B cell (primary cell): ENCODE measurements at regions not wholly inside any gene's neighbourhood (a gene's known extent, or its start where the extent isn't known, plus 50 kb on each side); places are given as distances from the start of the nearest gene placed in this dataset.
A peak's percentile ranks its signal among the peaks of the same experiment; 100 is the strongest.
"Not testable (repeated sequence)": the region's sequence is repeated elsewhere in the genome, so short reads cannot be mapped to it uniquely, and the experiment has no call there.

ENCODE experiments used
- ATAC-seq: fragments of 200-7000 bp; cut with Tn5 transposase; one replicate; pipeline ENCODE4 v1.10.0; 2021; ENCODE audit warnings: low read depth, mild to moderate bottlenecking, moderate number of reproducible peaks, moderate library complexity
- CTCF ChIA-PET: fragments of 350-600 bp; sonication (Branson Sonifier 250); formaldehyde crosslinking; loops from one replicate; lab custom pipeline; 2021; ENCODE audit warnings: antibody characterized with exemption, inconsistent platforms; lab: Charles Lee
- POLR2A ChIA-PET: fragments of 350-600 bp; sonication (Branson Sonifier 250); formaldehyde crosslinking; loops from one replicate; lab custom pipeline; 2021; ENCODE audit warnings: antibody characterized with exemption; lab: Charles Lee
- DNase-seq: peaks from one replicate; pipeline ENCODE4 v3.0.0; 2013
- H2AFZ ChIP-seq: 2 replicates; pipeline ENCODE4 v1.6.1; 2012; ENCODE audit warnings: mild to moderate bottlenecking, low read depth, low read length; ENCODE audit not compliant: insufficient read depth, poor library complexity, severe bottlenecking
- H3K27ac ChIP-seq, 2 donors: 1 replicate in 1 of 2; 2 replicates in 1 of 2; pipeline ENCODE4 v1.5.1; 2012 to 2013; ENCODE audit warnings: low read length in 2 of 2, mild to moderate bottlenecking in 2 of 2, moderate library complexity in 1 of 2
- H3K27me3 ChIP-seq, 4 experiments: fragments of 200-600 bp in 1 of 4; sonication (generic) in 1 of 4; replicated peaks in 1 of 4; 1 replicate in 2 of 4; 2 replicates in 2 of 4; pipeline versions ENCODE4 v1.6.1 to v1.7.0; 2013 to 2016; ENCODE audit warnings: low read length in 3 of 4, mild to moderate bottlenecking in 2 of 4, mixed read lengths in 1 of 4, moderate library complexity in 1 of 4; ENCODE audit not compliant: insufficient read depth in 4 of 4, control insufficient read depth in 3 of 4; ENCODE audit errors: control extremely low read depth in 1 of 4
- H3K36me3 ChIP-seq, 2 experiments: replicated peaks in 1 of 2; 1 replicate in 1 of 2; 2 replicates in 1 of 2; pipeline versions ENCODE4 v1.6.1 to v1.7.1; 2013; ENCODE audit warnings: low read length in 1 of 2; ENCODE audit not compliant: insufficient read depth in 2 of 2, control insufficient read depth in 1 of 2; ENCODE audit errors: control extremely low read depth in 1 of 2, extremely low read depth in 1 of 2
- H3K4me1 ChIP-seq, 2 donors: fragments of 200-600 bp in 1 of 2; sonication (generic) in 1 of 2; 1 replicate in 1 of 2; 2 replicates in 1 of 2; pipeline versions ENCODE4 v1.5.1 to v1.6.1; 2013 to 2017; ENCODE audit warnings: low read length in 2 of 2; ENCODE audit not compliant: control insufficient read depth in 2 of 2, insufficient read depth in 2 of 2
- H3K4me2 ChIP-seq: replicated peaks from 2 replicates; pipeline ENCODE3; 2012; ENCODE audit warnings: mild to moderate bottlenecking, low read depth, low read length; ENCODE audit not compliant: poor library complexity, severe bottlenecking
- H3K4me3 ChIP-seq, 5 experiments: fragments of 200-600 bp in 1 of 5; sonication (generic) in 1 of 5; 1 replicate in 3 of 5; 2 replicates in 2 of 5; pipeline versions ENCODE4 v1.5.1 to v1.7.0; 2011 to 2016; ENCODE audit warnings: low read length in 4 of 5, mild to moderate bottlenecking in 4 of 5, low read depth in 2 of 5, control low read depth in 1 of 5, moderate library complexity in 1 of 5; ENCODE audit not compliant: insufficient read depth in 1 of 5; ENCODE audit errors: control extremely low read depth in 1 of 5, extremely low read depth in 1 of 5
- H3K79me2 ChIP-seq: fragments of 200-600 bp; sonication (generic); one replicate; pipeline ENCODE4 v1.6.0; 2016; ENCODE audit warnings: low read length; ENCODE audit not compliant: control insufficient read depth, insufficient read depth
- H3K9ac ChIP-seq: fragments of 200-600 bp; sonication (generic); 2 replicates; pipeline ENCODE4 v1.6.1; 2017; ENCODE audit warnings: mild to moderate bottlenecking, low read length, moderate library complexity
- H3K9me3 ChIP-seq, 3 donors: one replicate each; pipeline versions ENCODE4 v1.6.1 to v1.7.1; 2013; ENCODE audit warnings: low read length in 2 of 3; ENCODE audit not compliant: control insufficient read depth in 2 of 3, insufficient read depth in 1 of 3; ENCODE audit errors: control extremely low read depth in 1 of 3
- H4K20me1 ChIP-seq: 2 replicates; pipeline ENCODE4 v1.6.0; 2012; ENCODE audit warnings: mild to moderate bottlenecking, low read length; ENCODE audit not compliant: insufficient read depth, control insufficient read depth, poor library complexity, severe bottlenecking
- H3K27ac Mint-ChIP-seq: one replicate; pipeline ENCODE4 v1.8.0; 2021; ENCODE audit warnings: mixed read lengths
- H3K27me3 Mint-ChIP-seq: one replicate; pipeline ENCODE4 v1.8.0; 2021; ENCODE audit warnings: mixed read lengths
- H3K4me1 Mint-ChIP-seq: one replicate; pipeline ENCODE4 v1.8.0; 2021; ENCODE audit warnings: mixed read lengths
- H3K4me3 Mint-ChIP-seq: one replicate; pipeline ENCODE4 v1.8.0; 2021; ENCODE audit warnings: mixed read lengths
- H3K9me3 Mint-ChIP-seq: one replicate; pipeline ENCODE4 v1.8.0; 2022; ENCODE audit warnings: mixed read lengths; ENCODE audit not compliant: insufficient read depth
- EZH2 ChIP-seq: IDR thresholded peaks from 2 replicates; pipeline ENCODE4 v1.6.1; 2012; ENCODE audit warnings: borderline replicate concordance, low read depth, mild to moderate bottlenecking, moderate library complexity, low read length; ENCODE audit not compliant: insufficient read depth, poor library complexity, severe bottlenecking
- WGBS: methylation state at CpG from one replicate; pipeline ENCODE4 v1.1.5; 2013; ENCODE audit warnings: missing lambda C conversion rate; ENCODE audit not compliant: insufficient coverage; 5-methylcytosine and 5-hydroxymethylcytosine counted together
- intact Hi-C: fragments of 100-400 bp; cut with micrococcal nuclease; formaldehyde crosslinking; loops from one replicate; pipeline ENCODE4 v1.10.0; 2022
- TF ChIP-seq, protein P1 (sequence below): fragments of 200-600 bp; IDR thresholded peaks from one replicate; pipeline ENCODE4 v1.8.0; 2022; ENCODE audit warnings: antibody characterized with exemption, mild to moderate bottlenecking

GRCh38 chr20:29873946-29874345 is 1383.5 kb upstream of the DEFB115 start:
- H4K20me1 ChIP-seq: no peaks in the 10 kb centered on the region
- DNase-seq (peak; percentile 74), ATAC-seq (no peak)
- Mint-ChIP-seq H3K27me3 (no peaks in the 10 kb centered on the region), H3K9me3 (peaks cover 10% of the 10 kb centered on the region), H3K4me1 (no peaks in the 10 kb centered on the region), H3K27ac (no peak overlapping the region), H3K4me3 (no peak overlapping the region)
- H3K27ac ChIP-seq: no peak overlapping the region
- intact Hi-C loops: no loop called here
- H3K9me3 ChIP-seq: peaks cover 1 to 52% (median 3%) of the 10 kb centered on the region in 3 donors
- H3K79me2 ChIP-seq: no peaks in the 10 kb centered on the region
- H3K9ac ChIP-seq: peak overlapping the region; percentile 47
- no peak overlapping the region for H3K4me2 ChIP-seq
- no peak for TF ChIP-seq EZH2
- TF ChIP-seq, protein P1, sequence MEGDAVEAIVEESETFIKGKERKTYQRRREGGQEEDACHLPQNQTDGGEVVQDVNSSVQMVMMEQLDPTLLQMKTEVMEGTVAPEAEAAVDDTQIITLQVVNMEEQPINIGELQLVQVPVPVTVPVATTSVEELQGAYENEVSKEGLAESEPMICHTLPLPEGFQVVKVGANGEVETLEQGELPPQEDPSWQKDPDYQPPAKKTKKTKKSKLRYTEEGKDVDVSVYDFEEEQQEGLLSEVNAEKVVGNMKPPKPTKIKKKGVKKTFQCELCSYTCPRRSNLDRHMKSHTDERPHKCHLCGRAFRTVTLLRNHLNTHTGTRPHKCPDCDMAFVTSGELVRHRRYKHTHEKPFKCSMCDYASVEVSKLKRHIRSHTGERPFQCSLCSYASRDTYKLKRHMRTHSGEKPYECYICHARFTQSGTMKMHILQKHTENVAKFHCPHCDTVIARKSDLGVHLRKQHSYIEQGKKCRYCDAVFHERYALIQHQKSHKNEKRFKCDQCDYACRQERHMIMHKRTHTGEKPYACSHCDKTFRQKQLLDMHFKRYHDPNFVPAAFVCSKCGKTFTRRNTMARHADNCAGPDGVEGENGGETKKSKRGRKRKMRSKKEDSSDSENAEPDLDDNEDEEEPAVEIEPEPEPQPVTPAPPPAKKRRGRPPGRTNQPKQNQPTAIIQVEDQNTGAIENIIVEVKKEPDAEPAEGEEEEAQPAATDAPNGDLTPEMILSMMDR: no peak
- H3K4me1 ChIP-seq: no peaks in the 10 kb centered on the region
- ChIA-PET POLR2A (no interaction called here), CTCF (no interaction called here)
- H3K36me3 ChIP-seq: no peaks in the 10 kb centered on the region
- H3K27me3 ChIP-seq: no peaks in the 10 kb centered on the region
- peak overlapping the region in 2 of 5 experiments; percentile 36 to 48 for H3K4me3 ChIP-seq
- peak overlapping the region; percentile 33 for H2AFZ ChIP-seq
- WGBS: 73% methylated on average over 28 of the region's 28 CpGs

DNA sequence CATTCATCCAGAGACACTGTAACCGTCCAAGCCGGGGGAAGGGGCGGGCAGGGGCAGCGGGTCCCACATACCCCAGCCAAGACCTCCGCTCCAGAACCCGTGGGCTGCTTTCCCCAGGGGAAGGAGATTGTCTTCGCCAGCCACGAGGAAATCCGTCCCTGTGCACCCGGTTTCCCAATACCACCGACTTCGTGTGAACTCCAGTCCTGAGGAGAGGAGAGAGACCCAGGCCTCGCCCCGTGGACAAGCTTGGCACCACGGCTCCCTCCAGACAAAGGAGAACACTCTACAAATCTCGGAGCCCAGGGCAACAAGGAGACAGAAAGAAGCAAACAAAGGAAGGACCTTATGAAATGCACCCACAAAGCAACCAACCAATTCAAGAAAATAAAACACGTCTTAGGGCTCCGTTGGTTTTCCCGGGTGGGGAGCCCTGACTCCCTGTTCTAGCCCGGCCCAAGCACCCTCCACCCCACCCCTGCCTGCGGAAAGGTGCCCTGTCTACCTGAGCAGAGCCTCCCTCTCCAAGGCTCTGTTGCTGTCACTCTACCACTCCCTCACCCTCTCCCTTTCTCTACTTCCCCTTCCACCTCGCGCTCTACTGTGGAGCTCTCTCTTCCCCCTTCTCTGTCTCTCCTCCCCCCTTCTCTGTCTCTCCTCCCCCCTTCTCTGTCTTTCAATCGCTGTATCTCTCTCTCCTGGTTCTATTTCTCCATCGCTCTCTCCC is 1382.8 kb upstream of the DEFB115 start:
- CTCF ChIA-PET: no interaction called here
- no peak overlapping the region for H3K4me2 ChIP-seq
- no peak overlapping the region for H3K4me3 Mint-ChIP-seq
- no peak overlapping the region for H3K27ac ChIP-seq
- no peak for ATAC-seq
- H3K4me1 ChIP-seq: no peaks in the 10 kb centered on the region
- H3K36me3 ChIP-seq: no peaks in the 10 kb centered on the region
- H3K27me3 ChIP-seq: no peaks in the 10 kb centered on the region
- no peaks in the 10 kb centered on the region for H3K79me2 ChIP-seq
- DNase-seq: no peak
- H4K20me1 ChIP-seq: no peaks in the 10 kb centered on the region
- no peaks in the 10 kb centered on the region for H3K4me1 Mint-ChIP-seq
- 91% methylated on average over 23 of the region's 25 CpGs for WGBS
- POLR2A ChIA-PET: no interaction called here
- H3K9me3 ChIP-seq: peaks cover 1 to 55% (median 3%) of the 10 kb centered on the region in 3 donors
- intact Hi-C loops: no loop called here
- H2AFZ ChIP-seq: no peak overlapping the region
- H3K4me3 ChIP-seq: no peak overlapping the region
- H3K27me3 Mint-ChIP-seq: no peaks in the 10 kb centered on the region
- no peak overlapping the region for H3K27ac Mint-ChIP-seq
- peaks cover 12% of the 10 kb centered on the region for H3K9me3 Mint-ChIP-seq
- TF ChIP-seq, protein P1: no peak
- TF ChIP-seq EZH2: no peak
- no peak overlapping the region for H3K9ac ChIP-seq

GRCh38 chr20:29875321-29876083 is 1382.0 kb upstream of the DEFB115 start:
- CTCF ChIA-PET, H3K27ac ChIP-seq, H3K27me3 Mint-ChIP-seq, H3K27me3 ChIP-seq, POLR2A ChIA-PET, H2AFZ ChIP-seq, H3K4me3 ChIP-seq, H3K4me1 Mint-ChIP-seq, H3K4me3 Mint-ChIP-seq, DNase-seq, H4K20me1 ChIP-seq, H3K36me3 ChIP-seq, ATAC-seq, intact Hi-C loops, H3K79me2 ChIP-seq, H3K4me1 ChIP-seq, H3K27ac Mint-ChIP-seq, H3K9ac ChIP-seq, H3K4me2 ChIP-seq: not testable (repeated sequence)
- peaks cover 1 to 55% (median 3%) of the 10 kb centered on the region in 3 donors for H3K9me3 ChIP-seq
- WGBS: 92% methylated on average over 23 of the region's 27 CpGs
- peaks cover 12% of the 10 kb centered on the region for H3K9me3 Mint-ChIP-seq
